ENCODE measurements at regions not wholly inside any gene's neighbourhood (a gene's known extent, or its start where the extent isn't known, plus 50 kb on each side); places are given as distances from the start of the nearest gene placed in this dataset.

- no peaks in the 10 kb centered on the region for H3K36me3 Mint-ChIP-seq (ENCODE audit: low read depth)
- Histone ChIP-seq H3K4me3 (no peak overlapping the region), H4K20me1 (replicated peaks; ENCODE audit: insufficient read depth) (no peaks in the 10 kb centered on the region), H3K4me2 (no peak overlapping the region), H3K79me2 (replicated peaks; ENCODE audit: insufficient read depth) (no peaks in the 10 kb centered on the region), H3F3A (replicated peaks; ENCODE audit: low read depth) (no peaks in the 10 kb centered on the region), H3K27me3 (ENCODE audit: insufficient read depth) (no peaks in the 10 kb centered on the region), H3K9me2 (ENCODE audit: insufficient read depth) (0 out of 2 replicates have a peak, but pooled peaks cover 2% of the 10 kb centered on the region), H3K27ac (ENCODE audit: low read depth) (no peak overlapping the region), H3K36me3 (ENCODE audit: insufficient read depth) (no peaks in the 10 kb centered on the region), H2AFZ (no peak overlapping the region), H3K4me1 (ENCODE audit: insufficient read depth) (no peaks in the 10 kb centered on the region)
- H3K27ac Mint-ChIP-seq = no peak overlapping the region
- TF ChIP-seq EZH2 (IDR thresholded peaks at IDR 0.05; ENCODE audit: low read depth, unreplicated experiment) (no peak), JUNB (IDR thresholded peaks at IDR 0.05; ENCODE audit: unreplicated experiment) (no peak), EZH2phosphoT487 (IDR thresholded peaks at IDR 0.05; ENCODE audit: unreplicated experiment) (no peak), CREB1 (CRISPR knock-in tag; IDR thresholded peaks at IDR 0.05; ENCODE audit: low read depth) (no peak), ETS1 (IDR thresholded peaks at IDR 0.05) (no peak), REST (IDR thresholded peaks at IDR 0.05; ENCODE audit: unreplicated experiment) (no peak), CTCF (conservative IDR thresholded peaks at IDR 0.05; ENCODE audit: low read depth in 2 of 2) (no peak), NANOG (IDR thresholded peaks at IDR 0.05; ENCODE audit: borderline replicate concordance) (no peak), STAT1 (IDR thresholded peaks at IDR 0.05; ENCODE audit: unreplicated experiment) (no peak), ZNF114 (CRISPR knock-in tag; IDR thresholded peaks at IDR 0.05) (no peak), POLR2AphosphoS5 (IDR thresholded peaks at IDR 0.05; ENCODE audit: low read depth) (no peak), ZNF462 (CRISPR knock-in tag; IDR thresholded peaks at IDR 0.05) (no peak), ZNF331 (CRISPR knock-in tag; IDR thresholded peaks at IDR 0.05; ENCODE audit: low read depth) (no peak)
- no peaks in the 10 kb centered on the region for H3K9me3 Mint-ChIP-seq
- peaks cover 3% of the 10 kb centered on the region for H3K27me3 Mint-ChIP-seq (ENCODE audit: insufficient read depth, low read depth, poor library complexity)
- H3K4me3 Mint-ChIP-seq = no peak overlapping the region
- H3K4me1 Mint-ChIP-seq = no peaks in the 10 kb centered on the region
- no peak for ATAC-seq
- DNase-seq (ENCODE audit: low spot score) = no peak
These were observed 77.2 kb downstream of the ARL6IP4 start for GRCh38 chr12:123057513-123058265.
